PFSK-1 (cell line): ENCODE measurements at regions not wholly inside any gene's neighbourhood (a gene's known extent, or its start where the extent isn't known, plus 50 kb on each side); places are given as distances from the start of the nearest gene placed in this dataset.

ENCODE experiments used
- FOXP2 ChIP-seq: optimal IDR thresholded peaks from 2 replicates; pipeline ENCODE3; 2011; ENCODE audit warnings: borderline replicate concordance, control low read depth, inconsistent platforms; ENCODE audit not compliant: insufficient read depth; ENCODE audit errors: extremely low read length, extremely low read depth
- POLR2AphosphoS5 ChIP-seq: IDR thresholded peaks from 2 replicates; pipeline ENCODE4 v1.6.1; 2012; ENCODE audit warnings: low read depth, mild to moderate bottlenecking, control low read depth, low read length, moderate library complexity
- SIN3A ChIP-seq: IDR thresholded peaks from 2 replicates; pipeline ENCODE4 v1.6.1; 2012; ENCODE audit warnings: mild to moderate bottlenecking, low read length, moderate library complexity, borderline replicate concordance; ENCODE audit not compliant: insufficient read depth
- TAF1 ChIP-seq: IDR thresholded peaks from 2 replicates; pipeline ENCODE4 v1.6.1; 2012; ENCODE audit warnings: low read length, control low read depth, borderline replicate concordance; ENCODE audit not compliant: insufficient read depth
- TF ChIP-seq, protein P1 (sequence below), 2 experiments: IDR thresholded peaks; 2 replicates each; pipeline versions ENCODE4 v1.6.1 to v1.8.0; 2011 to 2012; ENCODE audit warnings: low read depth in 2 of 2, low read length in 2 of 2, control low read depth in 1 of 2, inconsistent platforms in 1 of 2, mild to moderate bottlenecking in 1 of 2, moderate library complexity in 1 of 2; ENCODE audit not compliant: insufficient read depth in 1 of 2

DNA sequence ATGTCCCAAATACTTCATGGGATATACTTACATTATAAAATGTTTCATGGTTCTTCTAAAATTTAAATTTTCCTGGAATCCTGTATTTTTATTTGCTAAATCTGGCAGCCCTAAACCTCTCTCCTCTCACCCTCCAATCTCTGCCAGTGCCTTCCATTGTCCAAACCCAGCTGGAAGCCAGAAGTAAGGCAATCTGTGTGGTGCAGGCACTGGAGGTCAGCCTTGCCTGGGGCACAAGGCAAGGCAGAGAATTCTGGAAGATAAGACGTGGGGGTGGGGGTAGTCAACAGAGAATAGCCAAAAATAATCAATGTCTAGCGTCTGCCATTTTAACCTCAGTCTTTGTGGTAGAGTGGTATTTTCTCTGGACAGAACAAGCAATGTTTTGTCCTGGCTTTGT lies 381.7 kb downstream of the GPAM start:
- TF ChIP-seq SIN3A: no peak
- no peak for TF ChIP-seq FOXP2
- TF ChIP-seq POLR2AphosphoS5: no peak
- no peak for TF ChIP-seq TAF1
- TF ChIP-seq, protein P1, sequence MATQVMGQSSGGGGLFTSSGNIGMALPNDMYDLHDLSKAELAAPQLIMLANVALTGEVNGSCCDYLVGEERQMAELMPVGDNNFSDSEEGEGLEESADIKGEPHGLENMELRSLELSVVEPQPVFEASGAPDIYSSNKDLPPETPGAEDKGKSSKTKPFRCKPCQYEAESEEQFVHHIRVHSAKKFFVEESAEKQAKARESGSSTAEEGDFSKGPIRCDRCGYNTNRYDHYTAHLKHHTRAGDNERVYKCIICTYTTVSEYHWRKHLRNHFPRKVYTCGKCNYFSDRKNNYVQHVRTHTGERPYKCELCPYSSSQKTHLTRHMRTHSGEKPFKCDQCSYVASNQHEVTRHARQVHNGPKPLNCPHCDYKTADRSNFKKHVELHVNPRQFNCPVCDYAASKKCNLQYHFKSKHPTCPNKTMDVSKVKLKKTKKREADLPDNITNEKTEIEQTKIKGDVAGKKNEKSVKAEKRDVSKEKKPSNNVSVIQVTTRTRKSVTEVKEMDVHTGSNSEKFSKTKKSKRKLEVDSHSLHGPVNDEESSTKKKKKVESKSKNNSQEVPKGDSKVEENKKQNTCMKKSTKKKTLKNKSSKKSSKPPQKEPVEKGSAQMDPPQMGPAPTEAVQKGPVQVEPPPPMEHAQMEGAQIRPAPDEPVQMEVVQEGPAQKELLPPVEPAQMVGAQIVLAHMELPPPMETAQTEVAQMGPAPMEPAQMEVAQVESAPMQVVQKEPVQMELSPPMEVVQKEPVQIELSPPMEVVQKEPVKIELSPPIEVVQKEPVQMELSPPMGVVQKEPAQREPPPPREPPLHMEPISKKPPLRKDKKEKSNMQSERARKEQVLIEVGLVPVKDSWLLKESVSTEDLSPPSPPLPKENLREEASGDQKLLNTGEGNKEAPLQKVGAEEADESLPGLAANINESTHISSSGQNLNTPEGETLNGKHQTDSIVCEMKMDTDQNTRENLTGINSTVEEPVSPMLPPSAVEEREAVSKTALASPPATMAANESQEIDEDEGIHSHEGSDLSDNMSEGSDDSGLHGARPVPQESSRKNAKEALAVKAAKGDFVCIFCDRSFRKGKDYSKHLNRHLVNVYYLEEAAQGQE (IDR thresholded peaks at IDR 0.05; ENCODE audit: insufficient read depth in 1 of 2, low read depth in 2 of 2, low read length in 2 of 2): no peak

DNA sequence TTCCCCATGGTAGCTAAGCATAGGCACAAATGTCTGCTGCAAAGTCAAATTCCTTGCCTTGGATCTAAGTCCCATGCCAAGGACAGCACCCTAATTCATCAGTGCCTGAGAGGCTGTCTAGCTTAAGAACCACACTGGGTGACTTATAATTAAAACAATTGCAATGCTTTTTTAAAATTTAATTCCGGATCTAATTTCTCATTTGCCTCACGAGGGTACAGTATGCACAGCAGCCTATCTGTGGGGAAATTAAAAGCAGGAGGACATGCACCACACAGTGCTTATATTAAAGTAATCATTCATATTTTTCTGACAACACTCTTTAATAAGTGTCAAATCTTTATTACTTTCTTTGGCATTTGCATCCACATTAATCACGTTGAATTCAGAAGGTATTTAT lies 378.8 kb downstream of the GPAM start:
- TF ChIP-seq POLR2AphosphoS5: no peak
- TF ChIP-seq SIN3A: no peak
- TF ChIP-seq FOXP2: no peak
- TF ChIP-seq, protein P1 (IDR thresholded peaks at IDR 0.05; ENCODE audit: insufficient read depth in 1 of 2, low read depth in 2 of 2, low read length in 2 of 2): no peak
- no peak for TF ChIP-seq TAF1

GRCh38 chr10:111811517-111811916 lies 372.0 kb downstream of the GPAM start:
- no peak for TF ChIP-seq FOXP2
- no peak for TF ChIP-seq TAF1
- TF ChIP-seq, protein P1 (IDR thresholded peaks at IDR 0.05; ENCODE audit: insufficient read depth in 1 of 2, low read depth in 2 of 2, low read length in 2 of 2): no peak
- TF ChIP-seq POLR2AphosphoS5: no peak
- no peak for TF ChIP-seq SIN3A

DNA sequence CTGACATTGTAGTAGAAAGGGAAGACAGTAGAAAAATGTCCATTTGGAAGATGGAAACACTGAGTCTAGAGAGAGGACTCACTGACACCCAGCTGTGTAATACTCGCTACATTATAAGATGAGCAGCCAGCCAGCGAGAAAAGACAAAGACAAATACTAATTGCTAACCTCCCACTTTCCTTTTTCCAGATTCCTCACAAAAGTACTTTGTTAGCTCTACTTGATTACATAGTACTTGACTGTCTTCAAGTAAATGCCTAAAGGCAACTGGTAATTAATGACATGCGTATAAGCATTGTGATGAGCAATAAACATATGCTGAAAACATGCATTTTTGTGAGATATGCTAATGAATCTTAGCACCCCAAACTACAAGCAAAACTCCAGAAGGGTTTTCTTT lies 363.1 kb downstream of the GPAM start:
- no peak for TF ChIP-seq TAF1
- no peak for TF ChIP-seq POLR2AphosphoS5
- TF ChIP-seq SIN3A: no peak
- TF ChIP-seq, protein P1 (IDR thresholded peaks at IDR 0.05; ENCODE audit: insufficient read depth in 1 of 2, low read depth in 2 of 2, low read length in 2 of 2): no peak
- TF ChIP-seq FOXP2: no peak

DNA sequence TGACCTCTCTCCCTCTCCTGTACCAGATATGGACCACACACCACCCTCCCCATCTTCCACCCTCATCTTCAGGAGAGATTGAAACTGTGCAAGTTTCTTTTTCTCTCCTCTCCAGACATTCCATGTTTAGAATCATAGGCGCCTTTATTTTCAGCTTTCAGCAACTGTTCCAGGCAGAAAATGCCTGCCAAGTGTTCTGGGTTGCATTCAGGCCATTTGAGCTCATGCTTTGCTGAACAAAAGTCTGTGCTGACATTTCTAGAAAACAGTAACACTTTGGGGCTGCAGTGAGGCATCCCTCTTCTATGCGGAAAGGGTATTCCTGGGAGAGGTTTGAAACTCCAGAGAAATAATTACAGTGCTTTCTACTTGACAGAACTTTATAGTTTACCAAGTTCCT lies 361.7 kb downstream of the GPAM start:
- no peak for TF ChIP-seq POLR2AphosphoS5
- TF ChIP-seq, protein P1 (IDR thresholded peaks at IDR 0.05; ENCODE audit: insufficient read depth in 1 of 2, low read depth in 2 of 2, low read length in 2 of 2): no peak
- TF ChIP-seq SIN3A: no peak
- TF ChIP-seq TAF1: no peak
- TF ChIP-seq FOXP2: no peak
